SK-N-SH (cell line): ENCODE measurements at regions not wholly inside any gene's neighbourhood (a gene's known extent, or its start where the extent isn't known, plus 50 kb on each side); places are given as distances from the start of the nearest gene placed in this dataset.

ENCODE experiments used
- CTCF ChIA-PET: fragments of 300-600, 350-600 bp; formaldehyde crosslinking; extraction: SDS; loops from one replicate; lab custom pipeline; 2021; lab: Yijun Ruan, JAX
- POLR2A ChIA-PET: fragments of 350-600 bp; sonication (Branson Sonifier 250); formaldehyde crosslinking; extraction: SDS; loops from one replicate; lab custom pipeline; 2020; ENCODE audit warnings: antibody characterized with exemption, inconsistent platforms; lab: Yijun Ruan, JAX
- DNase-seq: peaks from one replicate; pipeline ENCODE4 v3.0.0; 2012
- H2AFZ ChIP-seq: fragments of 200-600 bp; sonication (generic); 2 replicates; pipeline ENCODE4 v1.8.1; 2016; ENCODE audit warnings: antibody characterized with exemption, mild to moderate bottlenecking, low read depth
- H3F3A ChIP-seq: fragments of 200-600 bp; sonication (generic); replicated peaks from 2 replicates; pipeline ENCODE3; 2016; ENCODE audit warnings: antibody characterized with exemption, mild to moderate bottlenecking; ENCODE audit not compliant: insufficient read depth
- H3K27ac ChIP-seq, 2 experiments: fragments of 200-500 bp in 1 of 2; fragments of 200-600 bp in 1 of 2; sonication (Bioruptor generic) in 1 of 2; sonication (generic), shearing (Covaris generic) in 1 of 2; 2 replicates each; pipeline versions ENCODE4 v1.5.1 to v1.6.1; 2014 to 2016; ENCODE audit warnings: low read depth in 2 of 2, inconsistent platforms in 1 of 2, low read length in 1 of 2, mild to moderate bottlenecking in 1 of 2, mixed read lengths in 1 of 2
- H3K27me3 ChIP-seq: fragments of 200-600 bp; sonication (generic), shearing (Covaris generic); 2 replicates; pipeline ENCODE4 v1.6.1; 2016; ENCODE audit warnings: mixed run types; ENCODE audit not compliant: insufficient read depth
- H3K36me3 ChIP-seq, 2 experiments: fragments of 200-500 bp in 1 of 2; fragments of 200-600 bp in 1 of 2; sonication (Bioruptor generic) in 1 of 2; sonication (generic) in 1 of 2; replicated peaks in 1 of 2; 2 replicates each; pipeline versions ENCODE3 to v1.5.1; 2014 to 2016; ENCODE audit warnings: low read length in 1 of 2, mild to moderate bottlenecking in 1 of 2; ENCODE audit not compliant: insufficient read depth in 2 of 2, control insufficient read depth in 1 of 2
- H3K4me1 ChIP-seq, 2 experiments: fragments of 200-500 bp in 1 of 2; fragments of 200-600 bp in 1 of 2; sonication (Bioruptor generic) in 1 of 2; sonication (generic), shearing (Covaris generic) in 1 of 2; 2 replicates each; pipeline versions ENCODE4 v1.5.1 to v1.6.1; 2014 to 2016; ENCODE audit warnings: low read depth in 1 of 2, low read length in 1 of 2, mixed run types in 1 of 2; ENCODE audit not compliant: insufficient read depth in 2 of 2, control insufficient read depth in 1 of 2
- H3K4me2 ChIP-seq: fragments of 200-600 bp; sonication (generic), shearing (Covaris generic); 2 replicates; pipeline ENCODE4 v1.6.1; 2017; ENCODE audit warnings: mixed run types
- H3K4me3 ChIP-seq, 2 experiments: fragments of 200-500 bp in 1 of 2; fragments of 200-600 bp in 1 of 2; sonication (Bioruptor generic) in 1 of 2; sonication (generic), shearing (Covaris generic) in 1 of 2; 2 replicates each; pipeline versions ENCODE4 v1.5.1 to v1.8.1; 2014 to 2016; ENCODE audit warnings: low read depth in 2 of 2, inconsistent platforms in 1 of 2, low read length in 1 of 2, mild to moderate bottlenecking in 1 of 2, mixed read lengths in 1 of 2, moderate library complexity in 1 of 2
- H3K79me2 ChIP-seq: fragments of 200-600 bp; sonication (generic); 2 replicates; pipeline ENCODE4 v1.8.1; 2017; ENCODE audit warnings: mild to moderate bottlenecking; ENCODE audit not compliant: insufficient read depth
- H3K9ac ChIP-seq: fragments of 200-600 bp; sonication (generic); 2 replicates; pipeline ENCODE4 v1.6.1; 2017; ENCODE audit warnings: mixed run types
- H3K9me2 ChIP-seq: fragments of 200-600 bp; sonication (generic); 2 replicates; pipeline ENCODE4 v1.6.1; 2017; ENCODE audit warnings: mixed run types
- H3K9me3 ChIP-seq: fragments of 200-600 bp; sonication (generic); 2 replicates; pipeline ENCODE4 v1.6.1; 2017; ENCODE audit warnings: mixed run types, mild to moderate bottlenecking, moderate library complexity
- H4K20me1 ChIP-seq: fragments of 200-600 bp; sonication (generic); 2 replicates; pipeline ENCODE4 v1.6.1; 2017; ENCODE audit warnings: mild to moderate bottlenecking, mixed run types; ENCODE audit not compliant: insufficient read depth
- EP300 ChIP-seq, 2 experiments: IDR thresholded peaks; 2 replicates each; pipeline versions ENCODE4 v1.4.0 to v1.6.1; 2012; ENCODE audit warnings: borderline replicate concordance in 1 of 2, low read depth in 1 of 2, low read length in 1 of 2
- FOXM1 ChIP-seq: IDR thresholded peaks from 2 replicates; pipeline ENCODE4 v1.4.0; 2012; ENCODE audit warnings: low read depth, mild to moderate bottlenecking
- RAD21 ChIP-seq: IDR thresholded peaks from 2 replicates; pipeline ENCODE4 v1.6.1; 2012; ENCODE audit warnings: mild to moderate bottlenecking, low read length
- SMC3 ChIP-seq: IDR thresholded peaks from 2 replicates; pipeline ENCODE4 v1.6.1; 2012; ENCODE audit warnings: low read depth, low read length, improper control_type of control experiment
- USF1 ChIP-seq: IDR thresholded peaks from 2 replicates; pipeline ENCODE4 v1.4.0; 2012; ENCODE audit warnings: low read depth, borderline replicate concordance
- USF2 ChIP-seq: fragments of 150-350 bp; IDR thresholded peaks from 2 replicates; pipeline ENCODE4 v1.6.1; 2017; ENCODE audit warnings: antibody characterized with exemption, low read length, low read depth, borderline replicate concordance
- WGBS: methylation state at CpG from one replicate; pipeline ENCODE4 v1.1.6; 2017; ENCODE audit warnings: low lambda C conversion rate; 5-methylcytosine and 5-hydroxymethylcytosine counted together
- TF ChIP-seq, protein P1 (sequence below): fragments of 200-600 bp; sonication (generic); IDR thresholded peaks from 2 replicates; pipeline ENCODE4 v1.6.1; 2017; ENCODE audit warnings: antibody characterized with exemption, mild to moderate bottlenecking, moderate library complexity

DNA sequence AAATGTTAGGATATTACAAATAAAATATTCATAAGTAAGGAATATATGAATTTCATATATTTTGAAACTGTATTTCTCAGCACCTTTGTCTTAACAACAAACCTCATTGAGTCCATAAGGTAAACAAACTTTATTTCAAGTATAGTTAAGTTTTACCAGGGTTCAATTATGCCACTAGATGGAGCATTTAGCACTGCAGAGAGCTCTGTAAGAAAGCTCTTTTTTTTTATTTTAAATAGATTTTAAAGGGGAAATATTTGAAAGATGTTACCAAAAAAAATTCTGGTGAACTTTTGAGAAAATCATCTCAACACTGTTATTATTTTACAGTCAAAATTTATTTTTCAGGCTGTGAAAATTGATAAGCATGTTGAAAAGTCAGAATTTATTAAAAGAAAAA, 955.2 kb upstream of the EYS start:
- Histone ChIP-seq H3K4me1 (no peaks in the 10 kb centered on the region), H3K9me2 (no peaks in the 10 kb centered on the region), H3K4me2 (no peak overlapping the region), H3K36me3 (no peaks in the 10 kb centered on the region), H3K9ac (no peak overlapping the region), H3K79me2 (no peaks in the 10 kb centered on the region), H3K4me3 (no peak overlapping the region), H4K20me1 (no peaks in the 10 kb centered on the region), H3K27me3 (no peaks in the 10 kb centered on the region), H3K9me3 (no peaks in the 10 kb centered on the region), H3K27ac (no peak overlapping the region; a peak in 1 of 4 replicates), H2AFZ (no peak overlapping the region), H3F3A (no peaks in the 10 kb centered on the region)
- POLR2A ChIA-PET = no interaction called here
- peak; percentile 33 for DNase-seq
- CTCF ChIA-PET = interaction anchor here (1.4 kb wide), 1 partner anchor 1973 kb away, joined by 6 read pairs; the partner anchor contains the start of gene ADGRB3
- TF ChIP-seq USF1 (no peak), RAD21 (peak; percentile 73)
- TF ChIP-seq, protein P1, sequence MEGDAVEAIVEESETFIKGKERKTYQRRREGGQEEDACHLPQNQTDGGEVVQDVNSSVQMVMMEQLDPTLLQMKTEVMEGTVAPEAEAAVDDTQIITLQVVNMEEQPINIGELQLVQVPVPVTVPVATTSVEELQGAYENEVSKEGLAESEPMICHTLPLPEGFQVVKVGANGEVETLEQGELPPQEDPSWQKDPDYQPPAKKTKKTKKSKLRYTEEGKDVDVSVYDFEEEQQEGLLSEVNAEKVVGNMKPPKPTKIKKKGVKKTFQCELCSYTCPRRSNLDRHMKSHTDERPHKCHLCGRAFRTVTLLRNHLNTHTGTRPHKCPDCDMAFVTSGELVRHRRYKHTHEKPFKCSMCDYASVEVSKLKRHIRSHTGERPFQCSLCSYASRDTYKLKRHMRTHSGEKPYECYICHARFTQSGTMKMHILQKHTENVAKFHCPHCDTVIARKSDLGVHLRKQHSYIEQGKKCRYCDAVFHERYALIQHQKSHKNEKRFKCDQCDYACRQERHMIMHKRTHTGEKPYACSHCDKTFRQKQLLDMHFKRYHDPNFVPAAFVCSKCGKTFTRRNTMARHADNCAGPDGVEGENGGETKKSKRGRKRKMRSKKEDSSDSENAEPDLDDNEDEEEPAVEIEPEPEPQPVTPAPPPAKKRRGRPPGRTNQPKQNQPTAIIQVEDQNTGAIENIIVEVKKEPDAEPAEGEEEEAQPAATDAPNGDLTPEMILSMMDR = peak; percentile 45

DNA sequence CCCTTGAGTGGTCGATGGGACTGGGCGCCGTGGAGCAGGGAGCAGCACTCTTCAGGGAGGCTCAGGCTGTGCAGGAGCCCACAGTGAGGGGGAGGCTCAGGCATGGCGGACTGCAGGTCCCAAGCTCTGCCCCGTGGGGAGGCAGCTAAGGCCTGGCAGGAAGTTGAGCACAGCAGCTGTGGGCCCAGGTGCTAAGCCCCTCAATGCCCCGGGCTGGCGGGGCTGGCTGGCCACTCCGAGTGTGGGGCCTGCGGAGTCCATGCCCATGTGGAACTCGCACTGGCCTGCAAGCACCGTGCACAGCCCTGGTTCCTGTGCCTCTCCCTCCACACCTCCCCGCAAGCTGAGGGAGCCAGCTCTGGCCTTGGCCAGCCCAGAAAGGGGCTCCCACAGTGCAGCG, 948.4 kb upstream of the EYS start:
- POLR2A ChIA-PET = no interaction called here
- no peaks in the 10 kb centered on the region for H3K27me3 ChIP-seq
- no peak overlapping the region for H3K4me2 ChIP-seq
- no peak overlapping the region for H3K9ac ChIP-seq
- no peaks in the 10 kb centered on the region for H3K79me2 ChIP-seq
- no peak for DNase-seq
- H3K27ac ChIP-seq = no peak overlapping the region
- no peak overlapping the region for H2AFZ ChIP-seq
- CTCF ChIA-PET = no interaction called here
- 58% methylated on average over 4 of the region's 13 CpGs for WGBS
- H4K20me1 ChIP-seq = no peaks in the 10 kb centered on the region
- no peak overlapping the region for H3K4me3 ChIP-seq
- no peaks in the 10 kb centered on the region for H3K4me1 ChIP-seq
- no peaks in the 10 kb centered on the region; the same call in 1 of the 2 replicates for H3K9me2 ChIP-seq
- no peaks in the 10 kb centered on the region for H3K36me3 ChIP-seq
- no peaks in the 10 kb centered on the region for H3F3A ChIP-seq
- TF ChIP-seq USF2 = no peak
- no peak for TF ChIP-seq EP300 (IDR thresholded peaks at IDR 0.05; ENCODE audit: borderline replicate concordance in 1 of 2, low read depth in 1 of 2, low read length in 1 of 2)
- H3K9me3 ChIP-seq = no peaks in the 10 kb centered on the region

GRCh38 chr6:66638518-66638917, 931.5 kb upstream of the EYS start:
- ChIA-PET CTCF (no interaction called here), POLR2A (no interaction called here)
- no peak for DNase-seq
- no peaks in the 10 kb centered on the region; the same call in 1 of the 2 replicates for H3K9me3 ChIP-seq
- no peak overlapping the region for H3K9ac ChIP-seq
- H3K79me2 ChIP-seq = no peaks in the 10 kb centered on the region
- no peaks in the 10 kb centered on the region for H3K4me1 ChIP-seq
- no peak overlapping the region for H3K27ac ChIP-seq
- H3K9me2 ChIP-seq = no peaks in the 10 kb centered on the region
- TF ChIP-seq FOXM1 (no peak), SMC3 (no peak)
- no peaks in the 10 kb centered on the region for H3F3A ChIP-seq
- H3K4me3 ChIP-seq = no peak overlapping the region
- no peak overlapping the region for H3K4me2 ChIP-seq
- no peaks in the 10 kb centered on the region for H3K27me3 ChIP-seq
- no peaks in the 10 kb centered on the region for H4K20me1 ChIP-seq
- H2AFZ ChIP-seq = no peak overlapping the region
- 28% methylated on average over 3 of the region's 3 CpGs for whole genome bisulfite sequencing
- H3K36me3 ChIP-seq = no peaks in the 10 kb centered on the region
